Stimulated activated CD4-positive, alpha-beta T cell treated with anti-CD3 and anti-CD28 coated beads, Interleukin-1b, Interleukin-23, amount 100 ng/mL, for 1 hour (primary cell): ENCODE measurements at regions not wholly inside any gene's neighbourhood (a gene's known extent, or its start where the extent isn't known, plus 50 kb on each side); places are given as distances from the start of the nearest gene placed in this dataset.
"Not testable (repeated sequence)": the region's sequence is repeated elsewhere in the genome, so short reads cannot be mapped to it uniquely, and the experiment has no call there.

Experiments used
- DNase-seq, 2 donors: peaks; one replicate each; pipeline ENCODE4 v3.0.0-alpha.2; 2020; ENCODE audit warnings: low read depth in 2 of 2

- no peak for DNase-seq
Measured at GRCh38 chr1:38758820-38759219, 100.8 kb downstream of the RRAGC start.

- no peak for DNase-seq
Measured at GRCh38 chr1:38746941-38747600, 112.5 kb downstream of the RRAGC start.

- DNase-seq = no peak
Measured at GRCh38 chr1:38746402-38746935, 113.1 kb downstream of the RRAGC start.

- no peak for DNase-seq
Measured at GRCh38 chr1:38745476-38746401, 113.8 kb downstream of the RRAGC start.

GRCh38 chr1:38744452-38745350 is 114.9 kb downstream of the RRAGC start:
- DNase-seq = no peak

GRCh38 chr1:38743184-38743583 is 116.4 kb downstream of the RRAGC start:
- no peak for DNase-seq

GRCh38 chr1:38741341-38741740 is 118.2 kb downstream of the RRAGC start:
- no peak for DNase-seq

GRCh38 chr1:38740487-38740886 is 119.1 kb downstream of the RRAGC start:
- DNase-seq = no peak

- DNase-seq = no peak
Measured at GRCh38 chr1:38738207-38738606, 121.4 kb downstream of the RRAGC start.

- no peak for DNase-seq
Measured at GRCh38 chr1:38736399-38736798, 123.2 kb downstream of the RRAGC start.

GRCh38 chr1:38735651-38736161 is 123.9 kb downstream of the RRAGC start:
- DNase-seq = no peak

- DNase-seq = no peak
Measured at GRCh38 chr1:38733761-38734160, 125.8 kb downstream of the RRAGC start.

- no peak for DNase-seq
Measured at GRCh38 chr1:38730511-38731397, 128.8 kb downstream of the RRAGC start.

GRCh38 chr1:38728585-38728908 is 131.0 kb downstream of the RRAGC start:
- no peak for DNase-seq

GRCh38 chr1:38727684-38728584 is 131.6 kb downstream of the RRAGC start:
- no peak for DNase-seq

- not testable (repeated sequence) for DNase-seq
Measured at GRCh38 chr1:38725321-38725961, 134.1 kb downstream of the RRAGC start.

GRCh38 chr1:38724160-38725131 is 135.1 kb downstream of the RRAGC start:
- DNase-seq = no peak

- no peak for DNase-seq
Measured at GRCh38 chr1:38721816-38722215, 137.8 kb downstream of the RRAGC start.
